SU-DHL-6 (cell line): ENCODE measurements at regions not wholly inside any gene's neighbourhood (a gene's known extent, or its start where the extent isn't known, plus 50 kb on each side); places are given as distances from the start of the nearest gene placed in this dataset.

Experiments used
- H2AFZ ChIP-seq: fragments of 200-600 bp; sonication (generic); 2 replicates; pipeline ENCODE4 v1.6.1; 2014; ENCODE audit warnings: low read depth, mild to moderate bottlenecking, moderate library complexity, mixed read lengths, antibody characterized with exemption, low read length; ENCODE audit not compliant: severe bottlenecking
- H3F3A ChIP-seq: fragments of 200-600 bp; shearing (Covaris generic); 2 replicates; pipeline ENCODE4 v1.6.0; 2016; ENCODE audit warnings: antibody characterized with exemption, mild to moderate bottlenecking; ENCODE audit not compliant: insufficient read depth
- H3K27ac ChIP-seq: fragments of 200-600 bp; sonication (generic); 2 replicates; pipeline ENCODE4 v1.5.1; 2016; ENCODE audit warnings: low read depth, mild to moderate bottlenecking, low read length, moderate library complexity, mixed read lengths
- H3K27me3 ChIP-seq: fragments of 200-600 bp; sonication (generic), shearing (Covaris generic); 2 replicates; pipeline ENCODE4 v1.6.0; 2014; ENCODE audit warnings: mild to moderate bottlenecking, low read length
- H3K36me3 ChIP-seq: fragments of 200-600 bp; sonication (generic); 2 replicates; pipeline ENCODE4 v1.6.1; 2014; ENCODE audit warnings: mild to moderate bottlenecking, low read length, mixed read lengths
- H3K4me2 ChIP-seq: fragments of 300-600, 200-600 bp; shearing (Covaris generic), sonication (generic); 2 replicates; pipeline ENCODE4 v1.6.0; 2014; ENCODE audit warnings: low read length, low read depth, mild to moderate bottlenecking; ENCODE audit not compliant: poor library complexity, severe bottlenecking
- H3K4me3 ChIP-seq: fragments of 200-600 bp; sonication (generic); 2 replicates; pipeline ENCODE4 v1.5.1; 2014; ENCODE audit warnings: antibody characterized with exemption, low read length, mild to moderate bottlenecking, mixed read lengths; ENCODE audit not compliant: insufficient read depth, poor library complexity, severe bottlenecking
- H3K79me2 ChIP-seq: fragments of 200-600 bp; sonication (generic); 2 replicates; pipeline ENCODE4 v1.6.1; 2014; ENCODE audit warnings: mild to moderate bottlenecking, low read length, moderate library complexity; ENCODE audit not compliant: insufficient read depth
- H3K9ac ChIP-seq: fragments of 200-600 bp; sonication (generic); 2 replicates; pipeline ENCODE4 v1.7.0; 2014; ENCODE audit warnings: mild to moderate bottlenecking, low read length
- H3K9me2 ChIP-seq: fragments of 200-600 bp; sonication (generic); replicated peaks from 2 replicates; pipeline ENCODE4 v1.6.1; 2014; ENCODE audit warnings: low read length; ENCODE audit not compliant: insufficient read depth
- H3K9me3 ChIP-seq: fragments of 200-600 bp; sonication (generic); 2 replicates; pipeline ENCODE4 v1.6.1; 2014; ENCODE audit warnings: low read length, mixed read lengths; ENCODE audit not compliant: insufficient read depth
- H4K20me1 ChIP-seq: fragments of 200-600 bp; sonication (generic); 2 replicates; pipeline ENCODE4 v1.6.1; 2014; ENCODE audit warnings: low read depth, mild to moderate bottlenecking, antibody characterized with exemption, low read length, moderate library complexity, mixed read lengths
- CTCF ChIP-seq: fragments of 200-600 bp; sonication (generic); IDR thresholded peaks from one replicate; pipeline ENCODE4 v1.5.1; 2017; ENCODE audit warnings: antibody characterized with exemption, mild to moderate bottlenecking, low read length, moderate library complexity; ENCODE audit not compliant: insufficient read depth, poor library complexity, severe bottlenecking
- EZH2phosphoT487 ChIP-seq: fragments of 200-600 bp; sonication (generic), shearing (Covaris generic); conservative IDR thresholded peaks from 2 replicates; pipeline ENCODE4 v1.6.1; 2018; ENCODE audit warnings: mild to moderate bottlenecking, antibody characterized with exemption, low read length, moderate library complexity, mixed read lengths

GRCh38 chr3:102223132-102223531 lies 211.7 kb upstream of the ZPLD1 start:
- Histone ChIP-seq H3K36me3 (no peaks in the 10 kb centered on the region), H3K27me3 (no peaks in the 10 kb centered on the region), H4K20me1 (no peaks in the 10 kb centered on the region), H3K9me3 (no peaks in the 10 kb centered on the region), H3K9me2 (no peaks in the 10 kb centered on the region), H3K27ac (no peak overlapping the region), H3K9ac (no peak overlapping the region), H3K79me2 (no peaks in the 10 kb centered on the region), H3F3A (no peaks in the 10 kb centered on the region), H3K4me3 (no peak overlapping the region), H3K4me2 (no peak overlapping the region), H2AFZ (peak overlapping the region; percentile 9)
- TF ChIP-seq CTCF (no peak), EZH2phosphoT487 (no peak)

DNA sequence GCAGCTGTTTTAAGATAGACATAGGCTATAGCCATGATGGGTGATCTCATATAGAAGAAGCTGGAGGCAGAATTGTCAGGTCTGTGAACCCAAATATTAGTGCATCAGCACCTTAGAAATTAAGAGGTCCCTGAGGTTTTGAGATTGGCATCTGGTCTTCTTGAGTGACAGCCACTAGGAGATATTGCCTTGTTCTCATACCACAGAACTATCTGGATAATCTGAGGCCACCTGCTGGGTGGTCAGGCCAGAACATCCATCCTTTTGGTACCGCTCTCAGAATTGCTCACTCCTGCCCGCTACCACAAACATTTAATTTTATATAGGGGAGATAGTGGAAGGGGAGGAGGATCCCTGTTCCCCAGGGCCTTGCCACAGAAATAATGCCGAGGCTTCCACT lies 210.6 kb upstream of the ZPLD1 start:
- Histone ChIP-seq H3K4me3 (no peak overlapping the region), H3K27ac (no peak overlapping the region), H3K4me2 (no peak overlapping the region), H3K9me3 (no peaks in the 10 kb centered on the region), H4K20me1 (no peaks in the 10 kb centered on the region), H3K79me2 (no peaks in the 10 kb centered on the region), H3K27me3 (no peaks in the 10 kb centered on the region), H3K9me2 (no peaks in the 10 kb centered on the region), H3K9ac (no peak overlapping the region), H3F3A (no peaks in the 10 kb centered on the region), H2AFZ (no peak overlapping the region), H3K36me3 (no peaks in the 10 kb centered on the region)
- TF ChIP-seq CTCF (peak; percentile 49), EZH2phosphoT487 (no peak)

- Histone ChIP-seq H3K4me3 (no peak overlapping the region), H3K36me3 (no peaks in the 10 kb centered on the region), H2AFZ (no peak overlapping the region), H3K4me2 (no peak overlapping the region), H3K27me3 (no peaks in the 10 kb centered on the region), H3K9me3 (no peaks in the 10 kb centered on the region), H3K9me2 (no peaks in the 10 kb centered on the region), H3K79me2 (no peaks in the 10 kb centered on the region), H3K9ac (no peak overlapping the region), H4K20me1 (no peaks in the 10 kb centered on the region), H3F3A (no peaks in the 10 kb centered on the region), H3K27ac (no peak overlapping the region)
- TF ChIP-seq EZH2phosphoT487 (no peak), CTCF (no peak)
Measured at GRCh38 chr3:102225005-102225404, 209.8 kb upstream of the ZPLD1 start.
